Stromal cell of bone marrow (primary cell): ENCODE measurements at regions not wholly inside any gene's neighbourhood (a gene's known extent, or its start where the extent isn't known, plus 50 kb on each side); places are given as distances from the start of the nearest gene placed in this dataset.
"Not testable (repeated sequence)": the region's sequence is repeated elsewhere in the genome, so short reads cannot be mapped to it uniquely, and the experiment has no call there.

Experiments used
- DNase-seq: peaks from one replicate; pipeline ENCODE4 v3.0.0-alpha.2; 2012; ENCODE audit warnings: low read depth

DNA sequence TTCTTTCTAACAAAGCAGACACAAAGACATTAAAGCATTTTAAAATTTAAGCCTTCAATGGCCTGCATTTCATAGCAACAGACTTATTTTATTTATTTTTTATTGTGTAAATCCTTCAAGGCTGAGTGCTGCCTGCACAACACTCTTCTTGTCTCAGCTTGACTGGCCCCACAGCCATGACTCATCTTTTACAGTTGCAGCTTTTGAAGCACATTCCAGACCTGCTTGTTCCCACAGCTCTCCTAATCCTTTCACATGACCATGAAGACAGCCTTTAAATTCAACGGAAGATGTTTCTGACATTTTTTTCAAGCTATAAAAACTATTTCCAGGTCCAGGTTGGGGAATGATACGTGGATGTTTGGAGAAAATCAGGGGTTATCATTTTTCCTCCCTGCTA lies 276.9 kb upstream of the TACR3 start:
- DNase-seq = peak; percentile 20

GRCh38 chr4:103996064-103996463 lies 276.3 kb upstream of the TACR3 start:
- no peak for DNase-seq

DNA sequence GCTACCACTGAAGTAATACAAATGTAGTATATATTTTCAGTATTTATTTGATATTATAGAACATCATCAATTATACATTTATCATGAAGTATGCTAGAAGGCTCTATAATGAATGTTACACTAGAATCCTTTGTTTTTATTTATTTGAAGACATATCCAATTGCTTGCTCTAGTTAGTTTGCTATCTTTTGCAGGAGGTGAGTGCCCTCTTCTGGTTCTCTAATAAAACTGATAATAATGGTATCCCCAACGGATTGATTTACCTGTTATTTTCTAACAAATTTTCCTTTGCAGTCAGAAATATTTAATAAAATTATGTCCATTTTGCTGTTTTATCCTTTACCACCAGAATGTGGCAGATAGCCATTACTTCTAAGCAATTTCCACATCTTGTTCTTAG lies 274.3 kb upstream of the TACR3 start:
- no peak for DNase-seq

GRCh38 chr4:103982454-103982853 lies 262.7 kb upstream of the TACR3 start:
- no peak for DNase-seq

DNA sequence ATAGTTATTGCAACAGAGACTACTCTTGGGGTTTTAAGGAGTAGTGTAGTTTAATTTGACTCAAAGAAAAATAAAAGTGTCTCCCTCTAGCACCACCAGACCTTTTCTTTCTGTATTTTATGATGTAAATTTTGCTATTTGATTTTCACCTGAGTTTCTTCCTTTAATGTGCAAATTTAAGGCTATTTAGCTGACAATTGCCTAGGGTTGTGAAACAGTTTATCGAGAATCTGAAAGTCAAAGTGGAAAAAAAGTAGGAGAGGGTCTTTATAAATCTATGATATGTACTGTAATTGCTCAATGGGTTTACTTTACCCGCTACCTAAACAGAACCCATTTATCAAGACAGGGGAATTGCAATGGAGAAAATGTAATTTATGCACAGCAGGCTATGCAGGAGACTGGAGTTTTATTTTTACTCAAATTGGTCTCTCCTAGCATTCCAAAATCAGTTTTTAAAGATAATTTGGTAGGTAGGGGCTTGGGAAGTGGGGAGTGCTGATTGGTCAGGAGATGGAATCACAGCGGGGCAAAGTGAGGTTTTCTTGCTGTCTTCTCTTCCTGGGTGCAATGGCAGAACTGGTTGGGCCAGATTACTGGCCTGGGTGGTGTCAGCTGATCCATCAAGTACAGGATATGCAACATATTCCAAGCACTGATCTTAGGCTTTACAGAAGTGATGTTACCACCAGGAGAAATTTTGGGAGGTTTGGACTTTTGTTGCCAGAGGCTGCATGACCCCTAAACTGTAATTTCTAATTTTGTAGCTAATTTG lies 228.6 kb upstream of the TACR3 start:
- no peak for DNase-seq

DNA sequence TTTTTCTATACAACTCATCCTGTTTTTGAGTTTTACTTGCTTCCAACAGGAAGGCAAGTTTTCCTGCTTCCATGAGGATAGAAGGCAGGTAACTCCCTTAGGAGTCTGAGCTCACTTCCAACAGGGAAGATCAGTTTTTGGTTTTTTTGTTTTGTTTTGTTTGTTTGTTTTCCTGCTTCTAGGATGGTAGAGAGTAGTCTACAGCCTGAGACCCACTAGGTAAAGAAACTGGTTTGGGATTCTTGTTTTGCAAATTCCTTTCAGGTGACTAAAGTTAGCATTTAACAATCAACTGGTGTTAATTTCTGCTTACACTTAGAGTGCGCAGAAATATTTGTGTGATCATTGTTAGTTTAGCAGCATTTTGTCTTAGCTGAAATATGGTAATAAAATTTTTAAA lies 227.8 kb upstream of the TACR3 start:
- DNase-seq = no peak

DNA sequence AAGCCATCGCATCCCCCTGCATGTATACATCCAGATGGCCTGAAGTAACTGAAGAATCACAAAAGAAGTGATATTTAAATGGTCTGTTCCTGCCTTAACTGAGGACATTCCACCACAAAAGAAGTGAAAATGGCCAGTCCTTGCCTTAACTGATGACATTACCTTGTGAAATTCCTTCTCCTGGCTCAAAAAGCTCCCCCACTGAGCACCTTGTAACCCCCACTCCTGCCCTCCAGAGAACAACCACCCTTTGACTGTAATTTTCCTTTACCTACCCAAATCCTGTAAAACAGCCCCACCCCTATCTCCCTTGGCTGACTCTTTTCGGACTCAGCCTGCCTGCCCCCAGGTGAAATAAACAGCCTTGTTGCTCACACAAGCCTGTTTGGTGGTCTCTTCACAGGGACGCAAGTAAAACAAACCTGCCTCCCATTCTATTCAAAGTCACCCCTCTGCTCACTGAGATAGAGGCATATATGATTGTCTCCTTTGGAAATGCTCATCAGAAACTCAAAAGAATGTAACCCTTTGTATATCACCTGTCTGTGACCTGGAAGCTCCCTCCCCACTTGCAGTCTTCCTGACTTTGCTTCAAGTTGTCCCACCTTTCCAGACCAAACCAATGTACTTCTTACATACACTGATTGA lies 227.0 kb upstream of the TACR3 start:
- DNase-seq = not testable (repeated sequence)

DNA sequence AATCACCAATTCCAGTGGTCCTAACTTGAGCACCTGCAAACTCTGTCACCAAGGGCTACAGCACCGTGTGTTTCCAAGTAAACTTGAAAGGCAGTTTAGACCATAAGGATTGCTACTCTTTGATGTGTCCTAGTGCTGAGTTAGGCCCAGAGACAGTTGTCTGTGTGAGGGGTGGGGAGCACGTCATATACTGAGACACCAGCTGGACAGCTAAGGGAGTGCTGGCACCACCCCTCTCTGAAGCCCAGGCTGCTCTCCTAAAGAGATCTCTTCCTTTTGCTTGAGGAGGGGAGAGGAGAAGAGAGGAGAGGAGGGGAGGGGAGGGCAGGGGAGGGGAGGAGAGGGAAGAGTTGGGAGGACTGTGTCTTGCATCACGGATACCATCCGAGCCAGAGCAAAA lies 218.7 kb upstream of the TACR3 start:
- DNase-seq = no peak

DNA sequence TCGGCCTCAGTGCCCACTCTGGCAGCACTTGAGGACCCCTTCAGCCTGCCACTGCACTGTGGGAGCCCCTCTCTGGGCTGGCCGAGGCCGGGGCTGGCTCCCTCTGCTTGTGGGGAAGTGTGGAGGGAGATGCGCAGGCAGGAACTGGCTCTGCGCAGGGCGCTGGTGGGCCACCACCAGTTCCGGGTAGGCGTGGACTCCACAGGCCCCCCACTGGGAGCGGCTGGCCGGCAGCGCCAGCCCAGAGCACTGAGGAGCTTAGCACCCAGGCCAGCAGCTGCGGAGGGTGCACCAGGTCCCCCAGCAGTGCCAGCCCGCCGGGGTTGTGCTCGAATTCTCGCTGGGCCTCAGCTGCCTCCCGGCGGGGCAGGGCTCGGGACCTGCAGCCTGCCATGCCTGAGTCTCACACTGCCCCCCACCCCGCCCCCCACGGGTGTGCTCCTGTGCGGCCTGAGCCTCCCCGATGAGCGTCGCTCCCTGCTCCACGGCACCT lies 216.9 kb upstream of the TACR3 start:
- DNase-seq = no peak

DNA sequence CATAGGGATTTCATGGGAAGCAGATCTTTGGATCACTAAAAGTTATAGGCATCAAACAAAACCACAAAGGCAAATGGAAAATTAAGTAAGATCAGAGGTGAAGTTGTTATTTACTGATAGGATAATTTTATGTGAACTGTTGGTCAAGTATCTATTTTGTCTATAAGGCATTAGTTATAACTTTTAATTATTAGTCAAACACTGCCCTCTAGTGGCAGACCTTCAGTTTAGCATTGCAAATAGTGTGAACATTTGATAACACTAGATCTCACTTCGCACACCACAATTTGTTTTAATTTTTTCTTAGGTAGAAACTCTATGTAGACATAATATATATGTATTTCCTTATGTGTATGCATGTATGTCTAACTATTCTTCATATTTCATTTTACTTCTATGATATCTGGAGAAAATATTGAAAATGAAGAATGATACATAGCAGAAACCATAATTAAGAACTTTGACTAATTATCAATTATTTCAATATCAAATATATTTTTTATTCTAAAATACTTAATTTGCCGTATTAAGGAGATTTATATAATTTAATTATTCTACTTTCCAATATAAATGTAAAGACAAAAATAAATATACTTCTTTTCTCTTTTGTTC lies 214.5 kb upstream of the TACR3 start:
- peak; percentile 9 for DNase-seq

DNA sequence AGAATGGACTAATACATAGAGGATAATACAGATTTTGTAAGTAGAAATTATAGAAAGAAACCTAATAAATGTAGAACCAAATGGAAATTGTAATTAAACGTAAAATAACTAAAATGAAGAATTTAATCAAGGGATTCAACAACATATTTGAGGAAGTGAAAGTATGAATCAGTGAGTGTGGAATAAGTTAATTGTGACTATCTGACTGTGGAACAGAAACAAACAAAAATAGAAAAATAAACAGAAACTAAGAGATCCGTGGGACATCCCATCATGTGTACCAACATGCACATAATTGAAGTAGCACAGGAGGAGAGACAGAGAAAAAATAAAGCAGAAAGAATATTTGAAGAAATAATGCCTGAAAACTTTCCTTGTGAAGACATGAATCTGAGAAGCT lies 208.6 kb upstream of the TACR3 start:
- DNase-seq = no peak

- no peak for DNase-seq
Measured at GRCh38 chr4:103923551-103923950, 203.8 kb upstream of the TACR3 start.

DNA sequence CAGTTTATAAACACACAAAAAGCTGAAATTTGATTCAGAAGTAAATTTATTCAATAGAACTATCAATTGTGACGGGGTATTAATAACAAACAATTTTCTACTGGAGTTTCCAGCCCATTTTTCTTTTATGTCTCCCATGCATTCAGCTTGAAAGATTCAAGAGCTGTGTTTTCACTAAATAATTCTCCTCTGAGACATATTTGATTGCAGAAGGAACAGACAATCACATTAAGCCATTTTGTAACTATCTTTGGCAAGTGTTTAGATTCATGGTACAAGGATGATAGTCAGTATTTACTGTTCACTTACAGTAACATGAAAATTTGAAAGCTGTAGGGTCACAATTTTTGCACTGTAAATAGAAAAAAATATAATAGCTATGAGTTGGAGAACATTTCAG lies 198.4 kb upstream of the TACR3 start:
- no peak for DNase-seq

DNA sequence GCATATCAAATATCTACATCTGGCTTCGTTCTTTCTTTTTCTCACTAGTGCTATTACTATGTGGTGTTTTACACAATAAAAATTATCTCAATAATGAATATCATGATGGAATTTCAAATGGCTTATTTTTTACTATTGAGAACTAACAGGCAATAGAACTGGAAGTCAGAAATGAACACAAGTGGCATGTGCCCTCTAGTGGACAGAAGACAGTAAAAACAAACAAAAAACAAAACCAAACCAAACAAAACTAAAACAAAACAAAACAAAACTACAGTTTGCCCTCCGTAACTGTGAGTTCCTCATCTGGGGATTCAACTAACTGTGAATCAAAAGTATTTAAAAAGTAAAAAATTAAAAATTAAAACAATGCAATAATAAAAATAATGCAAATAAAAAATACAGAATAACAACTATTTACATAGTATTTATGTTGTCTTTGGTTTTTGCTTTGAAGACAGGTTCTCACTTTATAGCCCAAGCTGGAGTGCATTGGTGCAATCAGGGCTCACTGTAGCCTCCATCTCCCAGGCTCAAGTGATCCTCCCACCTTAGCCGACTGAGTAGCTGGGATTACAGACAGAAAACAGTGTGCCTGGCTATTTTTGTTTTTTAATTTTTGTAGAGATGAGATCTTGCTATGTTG lies 195.6 kb upstream of the TACR3 start:
- DNase-seq = no peak

GRCh38 chr4:103907414-103907813 lies 187.6 kb upstream of the TACR3 start:
- no peak for DNase-seq

DNA sequence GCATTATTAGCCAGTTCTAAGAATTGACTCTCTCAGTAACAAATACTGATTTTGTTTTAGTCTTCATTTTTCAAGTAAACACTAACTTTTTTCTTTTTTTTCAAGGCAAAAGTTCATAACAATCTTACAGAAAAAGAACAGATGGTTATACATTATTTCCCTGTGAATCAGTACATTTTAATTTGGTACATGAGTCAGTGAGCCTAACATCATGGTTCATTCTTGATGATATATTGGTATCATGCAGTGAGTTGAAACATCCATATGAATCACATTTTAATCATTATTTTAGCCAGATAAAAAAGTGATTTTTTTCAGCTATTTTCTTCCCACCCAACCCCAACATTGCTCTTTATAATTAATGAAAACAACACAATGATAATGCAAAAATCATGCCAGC lies 184.3 kb upstream of the TACR3 start:
- DNase-seq = no peak

- no peak for DNase-seq
Measured at GRCh38 chr4:103902730-103903129, 182.9 kb upstream of the TACR3 start.

DNA sequence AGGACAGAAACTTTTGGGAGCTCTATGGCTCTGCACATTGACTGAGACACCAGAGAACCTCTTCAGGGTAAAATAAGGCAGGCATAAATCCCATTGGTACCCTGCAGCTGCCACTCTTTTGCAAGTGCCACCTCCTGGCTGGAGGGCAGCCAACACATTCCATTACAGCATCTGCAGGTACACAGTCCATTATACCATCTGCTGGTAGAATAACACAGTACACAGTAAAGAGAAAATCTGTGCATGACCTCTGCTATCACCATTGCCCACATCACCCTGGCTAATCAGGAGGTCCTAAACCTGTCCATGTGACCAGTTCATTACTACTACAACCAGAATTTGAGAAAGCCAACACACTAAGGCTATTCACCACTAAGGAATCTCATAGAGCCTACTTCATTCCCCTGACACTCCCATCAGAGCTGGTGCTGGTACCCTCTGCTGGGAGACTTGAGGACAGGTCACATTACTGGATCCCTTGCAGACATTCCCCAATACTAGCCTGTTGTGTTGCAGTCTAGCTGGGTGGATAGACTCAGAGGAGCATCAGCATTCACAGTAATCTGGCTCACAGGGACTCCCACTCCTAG lies 176.2 kb upstream of the TACR3 start:
- DNase-seq = no peak

DNA sequence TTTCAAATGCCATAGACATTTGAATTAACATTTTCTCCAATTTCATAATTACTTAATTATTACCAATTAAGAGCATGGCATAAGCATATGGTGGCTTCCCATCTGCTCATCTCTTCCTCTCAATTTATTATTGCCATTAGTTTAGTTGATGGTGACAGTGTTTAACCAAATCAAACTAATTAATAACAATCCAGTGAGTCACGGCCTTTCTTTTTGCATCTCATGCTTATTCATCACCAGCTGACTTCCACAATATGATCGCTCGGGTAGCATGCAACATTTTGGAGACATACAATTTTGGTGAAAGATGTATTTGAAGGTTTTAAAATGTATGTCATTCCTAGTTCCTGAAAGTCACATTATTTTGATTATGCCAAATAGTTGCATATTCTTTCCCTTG lies 172.8 kb upstream of the TACR3 start:
- DNase-seq = no peak

- DNase-seq = no peak
Measured at GRCh38 chr4:103887191-103887590, 167.4 kb upstream of the TACR3 start.

- no peak for DNase-seq
Measured at GRCh38 chr4:103885152-103885551, 165.4 kb upstream of the TACR3 start.

- DNase-seq = no peak
Measured at GRCh38 chr4:103867311-103867710, 147.5 kb upstream of the TACR3 start.
